GM12878 (cell line): ENCODE measurements at regions not wholly inside any gene's neighbourhood (a gene's known extent, or its start where the extent isn't known, plus 50 kb on each side); places are given as distances from the start of the nearest gene placed in this dataset.

Experiments
- ATAC-seq: fragments of 200-7000 bp; cut with Tn5 transposase; 3 replicates; pipeline ENCODE4 v1.9.1; 2020; ENCODE audit warnings: mild to moderate bottlenecking, moderate library complexity
- BruUV-seq: library from RNA; stranded (reverse); fragments of 400-500 nt; replicated peaks from 2 replicates; lab custom pipeline; 2021; lab: Mats Ljungman, UMichigan
- CTCF ChIA-PET: fragments of 300-600 bp; sonication (Branson Sonifier 250); formaldehyde crosslinking; extraction: SDS; loops from one replicate; lab custom pipeline; 2021; ENCODE audit warnings: inconsistent platforms; lab: Yijun Ruan, JAX
- POLR2A ChIA-PET: fragments of 350-600 bp; formaldehyde crosslinking; extraction: SDS; loops from one replicate; lab custom pipeline; 2021; ENCODE audit warnings: inconsistent platforms; lab: Charles Lee
- RAD21 ChIA-PET: fragments of 300-600 bp; sonication (Branson Sonifier 250); formaldehyde crosslinking; loops from one replicate; lab custom pipeline; 2023; ENCODE audit warnings: antibody characterized with exemption; ENCODE audit not compliant: unreplicated experiment; lab: Charles Lee
- SMC1A ChIA-PET: fragments of 300-600 bp; sonication (Branson Sonifier 250); formaldehyde crosslinking; loops from one replicate; lab custom pipeline; 2023; ENCODE audit not compliant: unreplicated experiment, uncharacterized antibody; lab: Charles Lee
- DNase-seq: peaks from one replicate; pipeline ENCODE4 v3.0.0-alpha.2; 2011; ENCODE audit warnings: low read depth, low spot score
- FAIRE-seq: peaks from 3 replicates; lab custom pipeline; 2011; peaks lifted over from hg19 to GRCh38; lab: Jason Lieb, UNC
- H2AFZ ChIP-seq: 2 replicates; pipeline ENCODE4 v1.6.0; 2011; ENCODE audit warnings: low read depth, low read length, control low read depth; ENCODE audit not compliant: control insufficient read depth
- H3K27ac ChIP-seq: 2 replicates; pipeline ENCODE4 v1.5.1; 2011; ENCODE audit warnings: control low read depth; ENCODE audit not compliant: control insufficient read depth, insufficient read depth
- H3K27me3 ChIP-seq, 2 experiments: replicated peaks in 1 of 2; 2 replicates each; pipeline versions ENCODE4 v1.6.0 to v1.6.1; 2011; ENCODE audit warnings: low read length in 1 of 2; ENCODE audit not compliant: control insufficient read depth in 2 of 2, insufficient read depth in 2 of 2
- H3K36me3 ChIP-seq, 2 experiments: 2 replicates each; pipeline ENCODE4 v1.5.1; 2011; ENCODE audit warnings: low read length in 1 of 2; ENCODE audit not compliant: control insufficient read depth in 2 of 2, insufficient read depth in 2 of 2
- H3K4me1 ChIP-seq: 2 replicates; pipeline ENCODE4 v1.6.1; 2011; ENCODE audit warnings: mild to moderate bottlenecking, low read length, moderate library complexity, mixed read lengths; ENCODE audit not compliant: control insufficient read depth, insufficient read depth
- H3K4me2 ChIP-seq: 2 replicates; pipeline ENCODE4 v1.6.0; 2011; ENCODE audit warnings: control low read depth; ENCODE audit not compliant: control insufficient read depth, insufficient read depth
- H3K4me3 ChIP-seq: fragments of 200-600 bp; sonication (generic); 2 replicates; pipeline ENCODE4 v1.5.1; 2016
- H3K79me2 ChIP-seq: 2 replicates; pipeline ENCODE4 v1.6.0; 2011; ENCODE audit warnings: low read length; ENCODE audit not compliant: control insufficient read depth, insufficient read depth
- H3K9ac ChIP-seq: 2 replicates; pipeline ENCODE4 v1.8.0; 2011; ENCODE audit warnings: low read length, control low read depth, mixed read lengths; ENCODE audit not compliant: control insufficient read depth, insufficient read depth
- H3K9me3 ChIP-seq: replicated peaks from 3 replicates; pipeline ENCODE4 v1.5.1; 2011; ENCODE audit warnings: mild to moderate bottlenecking, low read length; ENCODE audit not compliant: control insufficient read depth, insufficient read depth
- H4K20me1 ChIP-seq: 2 replicates; pipeline ENCODE4 v1.6.0; 2011; ENCODE audit not compliant: control insufficient read depth, insufficient read depth
- CBFB ChIP-seq: IDR thresholded peaks from 2 replicates; pipeline ENCODE4 v1.6.1; 2016; ENCODE audit warnings: antibody characterized with exemption, low read depth
- POLR2AphosphoS2 ChIP-seq: IDR thresholded peaks from 2 replicates; pipeline ENCODE4 v1.6.1; 2011; ENCODE audit warnings: low read depth, mild to moderate bottlenecking, low read length, improper control_type of control experiment, moderate library complexity
- RELA ChIP-seq: fragments of 450-650 bp; IDR thresholded peaks from 2 replicates; pipeline ENCODE4 v1.8.0; 2014; ENCODE audit warnings: borderline replicate concordance; ENCODE audit not compliant: partially characterized antibody
- ZSCAN29 ChIP-seq: fragments of 450-650 bp; IDR thresholded peaks from 2 replicates; pipeline ENCODE4 v1.6.1; 2017; ENCODE audit warnings: mild to moderate bottlenecking, moderate library complexity
- WGBS: methylation state at CpG from one replicate; pipeline ENCODE4 v1.1.6; 2016; ENCODE audit warnings: low lambda C conversion rate; ENCODE audit not compliant: insufficient replicate concordance, insufficient coverage; ENCODE audit errors: missing lambda C conversion rate; 5-methylcytosine and 5-hydroxymethylcytosine counted together
- in situ Hi-C: fragments of 300-500 bp; cut with MboI; formaldehyde crosslinking; loops from 9 replicates; pipeline ENCODE4 v1.14.3; 2018; ENCODE audit warnings: mixed read lengths
- intact Hi-C: fragments of 100-400 bp; cut with micrococcal nuclease; formaldehyde crosslinking; loops from one replicate; pipeline ENCODE4 v1.14.2; 2022; ENCODE audit not compliant: unreplicated experiment
- TF ChIP-seq, protein P1 (sequence below): fragments of 450-650 bp; IDR thresholded peaks from 2 replicates; pipeline ENCODE4 v1.6.1; 2016; ENCODE audit warnings: mild to moderate bottlenecking, moderate library complexity, borderline replicate concordance
- TF ChIP-seq, protein P2 (sequence below), 3 experiments: IDR thresholded peaks in 2 of 3; conservative IDR thresholded peaks in 1 of 3; 2 replicates each; pipeline ENCODE4 v1.5.1; 2011; ENCODE audit warnings: low read depth in 3 of 3, low read length in 3 of 3, mild to moderate bottlenecking in 3 of 3, control low read depth in 2 of 3, moderate library complexity in 2 of 3, inconsistent platforms in 1 of 3, mixed read lengths in 1 of 3; ENCODE audit not compliant: control insufficient read depth in 2 of 3, insufficient read depth in 1 of 3; ENCODE audit errors: extremely low read depth in 1 of 3

- SMC1A ChIA-PET: interaction anchor here (0.9 kb wide), 1 partner anchor 432 kb away, joined by 3 read pairs; no protein-coding TSS in a partner anchor
- Histone ChIP-seq H3K4me1 (no peaks in the 10 kb centered on the region), H3K9me3 (no peaks in the 10 kb centered on the region), H3K27ac (no peak overlapping the region), H3K4me3 (no peak overlapping the region), H3K79me2 (no peaks in the 10 kb centered on the region), H3K4me2 (no peak overlapping the region), H2AFZ (no peak overlapping the region), H3K36me3 (no peaks in the 10 kb centered on the region), H3K27me3 (no peaks in the 10 kb centered on the region), H3K9ac (no peak overlapping the region), H4K20me1 (no peaks in the 10 kb centered on the region)
- POLR2A ChIA-PET: no interaction called here
- in situ Hi-C loops: no loop called here
- ATAC-seq (no peak), DNase-seq (no peak), FAIRE-seq (no peak)
- CTCF ChIA-PET: no interaction called here
- TF ChIP-seq RELA (no peak), CBFB (no peak), ZSCAN29 (no peak), POLR2AphosphoS2 (no peak)
- TF ChIP-seq, protein P1, sequence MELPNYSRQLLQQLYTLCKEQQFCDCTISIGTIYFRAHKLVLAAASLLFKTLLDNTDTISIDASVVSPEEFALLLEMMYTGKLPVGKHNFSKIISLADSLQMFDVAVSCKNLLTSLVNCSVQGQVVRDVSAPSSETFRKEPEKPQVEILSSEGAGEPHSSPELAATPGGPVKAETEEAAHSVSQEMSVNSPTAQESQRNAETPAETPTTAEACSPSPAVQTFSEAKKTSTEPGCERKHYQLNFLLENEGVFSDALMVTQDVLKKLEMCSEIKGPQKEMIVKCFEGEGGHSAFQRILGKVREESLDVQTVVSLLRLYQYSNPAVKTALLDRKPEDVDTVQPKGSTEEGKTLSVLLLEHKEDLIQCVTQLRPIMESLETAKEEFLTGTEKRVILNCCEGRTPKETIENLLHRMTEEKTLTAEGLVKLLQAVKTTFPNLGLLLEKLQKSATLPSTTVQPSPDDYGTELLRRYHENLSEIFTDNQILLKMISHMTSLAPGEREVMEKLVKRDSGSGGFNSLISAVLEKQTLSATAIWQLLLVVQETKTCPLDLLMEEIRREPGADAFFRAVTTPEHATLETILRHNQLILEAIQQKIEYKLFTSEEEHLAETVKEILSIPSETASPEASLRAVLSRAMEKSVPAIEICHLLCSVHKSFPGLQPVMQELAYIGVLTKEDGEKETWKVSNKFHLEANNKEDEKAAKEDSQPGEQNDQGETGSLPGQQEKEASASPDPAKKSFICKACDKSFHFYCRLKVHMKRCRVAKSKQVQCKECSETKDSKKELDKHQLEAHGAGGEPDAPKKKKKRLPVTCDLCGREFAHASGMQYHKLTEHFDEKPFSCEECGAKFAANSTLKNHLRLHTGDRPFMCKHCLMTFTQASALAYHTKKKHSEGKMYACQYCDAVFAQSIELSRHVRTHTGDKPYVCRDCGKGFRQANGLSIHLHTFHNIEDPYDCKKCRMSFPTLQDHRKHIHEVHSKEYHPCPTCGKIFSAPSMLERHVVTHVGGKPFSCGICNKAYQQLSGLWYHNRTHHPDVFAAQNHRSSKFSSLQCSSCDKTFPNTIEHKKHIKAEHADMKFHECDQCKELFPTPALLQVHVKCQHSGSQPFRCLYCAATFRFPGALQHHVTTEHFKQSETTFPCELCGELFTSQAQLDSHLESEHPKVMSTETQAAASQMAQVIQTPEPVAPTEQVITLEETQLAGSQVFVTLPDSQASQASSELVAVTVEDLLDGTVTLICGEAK: no peak
- TF ChIP-seq, protein P2, sequence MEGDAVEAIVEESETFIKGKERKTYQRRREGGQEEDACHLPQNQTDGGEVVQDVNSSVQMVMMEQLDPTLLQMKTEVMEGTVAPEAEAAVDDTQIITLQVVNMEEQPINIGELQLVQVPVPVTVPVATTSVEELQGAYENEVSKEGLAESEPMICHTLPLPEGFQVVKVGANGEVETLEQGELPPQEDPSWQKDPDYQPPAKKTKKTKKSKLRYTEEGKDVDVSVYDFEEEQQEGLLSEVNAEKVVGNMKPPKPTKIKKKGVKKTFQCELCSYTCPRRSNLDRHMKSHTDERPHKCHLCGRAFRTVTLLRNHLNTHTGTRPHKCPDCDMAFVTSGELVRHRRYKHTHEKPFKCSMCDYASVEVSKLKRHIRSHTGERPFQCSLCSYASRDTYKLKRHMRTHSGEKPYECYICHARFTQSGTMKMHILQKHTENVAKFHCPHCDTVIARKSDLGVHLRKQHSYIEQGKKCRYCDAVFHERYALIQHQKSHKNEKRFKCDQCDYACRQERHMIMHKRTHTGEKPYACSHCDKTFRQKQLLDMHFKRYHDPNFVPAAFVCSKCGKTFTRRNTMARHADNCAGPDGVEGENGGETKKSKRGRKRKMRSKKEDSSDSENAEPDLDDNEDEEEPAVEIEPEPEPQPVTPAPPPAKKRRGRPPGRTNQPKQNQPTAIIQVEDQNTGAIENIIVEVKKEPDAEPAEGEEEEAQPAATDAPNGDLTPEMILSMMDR (IDR thresholded peaks at IDR 0.05 in 2 of 3, conservative IDR thresholded peaks at IDR 0.05 in 1 of 3; ENCODE audit: control insufficient read depth in 2 of 3, extremely low read depth in 1 of 3, insufficient read depth in 1 of 3, low read depth in 3 of 3, low read length in 3 of 3): no peak
- RAD21 ChIA-PET: no interaction called here
- BruUV-seq: no TSS peak
- 0% methylated on average over 1 of the region's 1 CpG for WGBS
- intact Hi-C loops: no loop called here
These were observed 118.8 kb upstream of the ADAMTS19 start for GRCh38 chr5:129341306-129341705.
